IMR-90 (cell line): ENCODE measurements at regions not wholly inside any gene's neighbourhood (a gene's known extent, or its start where the extent isn't known, plus 50 kb on each side); places are given as distances from the start of the nearest gene placed in this dataset.

Source experiments
- BHLHE40 ChIP-seq: fragments of 150-350 bp; IDR thresholded peaks from 2 replicates; pipeline ENCODE4 v1.6.1; 2016; ENCODE audit warnings: mild to moderate bottlenecking, low read depth, low read length
- CHD1 ChIP-seq: IDR thresholded peaks from 2 replicates; pipeline ENCODE4 v1.6.1; 2012; ENCODE audit warnings: low read depth, low read length, improper control_type of control experiment
- MAZ ChIP-seq: IDR thresholded peaks from 2 replicates; pipeline ENCODE4 v1.6.1; 2012; ENCODE audit warnings: low read depth, mild to moderate bottlenecking, low read length, improper control_type of control experiment, moderate library complexity, borderline replicate concordance
- MXI1 ChIP-seq: IDR thresholded peaks from 2 replicates; pipeline ENCODE4 v1.6.1; 2012; ENCODE audit warnings: low read depth, mild to moderate bottlenecking, low read length, moderate library complexity, borderline replicate concordance
- POLR2A ChIP-seq: IDR thresholded peaks from 2 replicates; pipeline ENCODE4 v1.6.1; 2012; ENCODE audit warnings: mild to moderate bottlenecking, low read depth, low read length
- RAD21 ChIP-seq: IDR thresholded peaks from 2 replicates; pipeline ENCODE4 v1.6.1; 2012; ENCODE audit warnings: low read length, improper control_type of control experiment
- RCOR1 ChIP-seq: IDR thresholded peaks from 2 replicates; pipeline ENCODE4 v1.6.1; 2012; ENCODE audit warnings: mild to moderate bottlenecking, low read length, improper control_type of control experiment; ENCODE audit not compliant: insufficient replicate concordance
- SMC3 ChIP-seq: fragments of 150-350 bp; IDR thresholded peaks from 2 replicates; pipeline ENCODE4 v1.6.1; 2016; ENCODE audit warnings: low read depth, mild to moderate bottlenecking, antibody characterized with exemption, low read length, moderate library complexity
- TF ChIP-seq, protein P1 (sequence below): conservative IDR thresholded peaks from 2 replicates; pipeline ENCODE4 v1.5.1; 2012; ENCODE audit warnings: mild to moderate bottlenecking, low read depth, low read length, improper control_type of control experiment
- TF ChIP-seq, protein P2 (sequence below): fragments of 150-350 bp; IDR thresholded peaks from 2 replicates; pipeline ENCODE4 v1.6.1; 2017; ENCODE audit warnings: mild to moderate bottlenecking, antibody characterized with exemption, low read length, low read depth

DNA sequence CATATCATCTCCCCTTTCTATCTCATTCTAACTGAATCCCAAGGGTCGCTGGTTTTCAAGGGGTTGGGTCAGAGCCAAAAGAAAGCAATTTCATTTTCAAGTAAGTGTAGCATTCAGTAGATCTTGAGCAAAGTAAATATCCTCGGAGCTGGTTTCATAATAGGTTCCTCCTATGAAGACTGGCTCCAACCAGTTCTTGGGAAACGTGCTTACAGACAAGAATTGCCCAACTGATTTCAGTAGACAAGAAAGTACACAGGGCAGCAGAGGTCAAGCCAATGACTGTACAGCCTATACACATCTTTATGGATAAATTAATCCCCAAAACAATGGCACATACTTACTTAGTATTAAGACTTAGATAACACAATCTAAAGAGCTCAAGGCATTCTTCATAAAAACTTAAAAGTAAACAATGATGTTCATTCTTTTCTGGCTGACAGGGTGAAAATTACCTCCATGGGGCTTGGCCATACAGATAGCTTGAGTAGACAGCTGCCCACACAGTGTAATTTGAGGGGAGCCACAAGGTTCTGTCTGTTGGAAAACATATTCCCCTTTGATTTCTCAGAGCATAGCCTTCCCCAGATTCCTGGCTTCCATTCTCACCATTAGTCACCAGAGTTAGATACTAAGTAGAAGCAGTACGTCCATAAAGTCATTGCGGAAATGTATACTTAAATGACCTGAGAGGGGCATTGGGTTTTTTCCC, 163.9 kb downstream of the ARRDC3 start:
- TF ChIP-seq RAD21 (no peak), POLR2A (no peak), MAZ (no peak), CHD1 (no peak), SMC3 (no peak), RCOR1 (no peak), BHLHE40 (peak; percentile 79), MXI1 (no peak)
- TF ChIP-seq, protein P1, sequence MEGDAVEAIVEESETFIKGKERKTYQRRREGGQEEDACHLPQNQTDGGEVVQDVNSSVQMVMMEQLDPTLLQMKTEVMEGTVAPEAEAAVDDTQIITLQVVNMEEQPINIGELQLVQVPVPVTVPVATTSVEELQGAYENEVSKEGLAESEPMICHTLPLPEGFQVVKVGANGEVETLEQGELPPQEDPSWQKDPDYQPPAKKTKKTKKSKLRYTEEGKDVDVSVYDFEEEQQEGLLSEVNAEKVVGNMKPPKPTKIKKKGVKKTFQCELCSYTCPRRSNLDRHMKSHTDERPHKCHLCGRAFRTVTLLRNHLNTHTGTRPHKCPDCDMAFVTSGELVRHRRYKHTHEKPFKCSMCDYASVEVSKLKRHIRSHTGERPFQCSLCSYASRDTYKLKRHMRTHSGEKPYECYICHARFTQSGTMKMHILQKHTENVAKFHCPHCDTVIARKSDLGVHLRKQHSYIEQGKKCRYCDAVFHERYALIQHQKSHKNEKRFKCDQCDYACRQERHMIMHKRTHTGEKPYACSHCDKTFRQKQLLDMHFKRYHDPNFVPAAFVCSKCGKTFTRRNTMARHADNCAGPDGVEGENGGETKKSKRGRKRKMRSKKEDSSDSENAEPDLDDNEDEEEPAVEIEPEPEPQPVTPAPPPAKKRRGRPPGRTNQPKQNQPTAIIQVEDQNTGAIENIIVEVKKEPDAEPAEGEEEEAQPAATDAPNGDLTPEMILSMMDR = no peak
- TF ChIP-seq, protein P2, sequence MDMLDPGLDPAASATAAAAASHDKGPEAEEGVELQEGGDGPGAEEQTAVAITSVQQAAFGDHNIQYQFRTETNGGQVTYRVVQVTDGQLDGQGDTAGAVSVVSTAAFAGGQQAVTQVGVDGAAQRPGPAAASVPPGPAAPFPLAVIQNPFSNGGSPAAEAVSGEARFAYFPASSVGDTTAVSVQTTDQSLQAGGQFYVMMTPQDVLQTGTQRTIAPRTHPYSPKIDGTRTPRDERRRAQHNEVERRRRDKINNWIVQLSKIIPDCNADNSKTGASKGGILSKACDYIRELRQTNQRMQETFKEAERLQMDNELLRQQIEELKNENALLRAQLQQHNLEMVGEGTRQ = no peak
